GM19372 (cell line): ENCODE measurements at regions not wholly inside any gene's neighbourhood (a gene's known extent, or its start where the extent isn't known, plus 50 kb on each side); places are given as distances from the start of the nearest gene placed in this dataset.

Experiments used
- ATAC-seq: cut with Tn5 transposase; IDR thresholded peaks from one replicate; pipeline ENCODE4 v1.9.1; 2021; ENCODE audit warnings: mild to moderate bottlenecking, low read depth, moderate library complexity; ENCODE audit not compliant: unreplicated experiment

DNA sequence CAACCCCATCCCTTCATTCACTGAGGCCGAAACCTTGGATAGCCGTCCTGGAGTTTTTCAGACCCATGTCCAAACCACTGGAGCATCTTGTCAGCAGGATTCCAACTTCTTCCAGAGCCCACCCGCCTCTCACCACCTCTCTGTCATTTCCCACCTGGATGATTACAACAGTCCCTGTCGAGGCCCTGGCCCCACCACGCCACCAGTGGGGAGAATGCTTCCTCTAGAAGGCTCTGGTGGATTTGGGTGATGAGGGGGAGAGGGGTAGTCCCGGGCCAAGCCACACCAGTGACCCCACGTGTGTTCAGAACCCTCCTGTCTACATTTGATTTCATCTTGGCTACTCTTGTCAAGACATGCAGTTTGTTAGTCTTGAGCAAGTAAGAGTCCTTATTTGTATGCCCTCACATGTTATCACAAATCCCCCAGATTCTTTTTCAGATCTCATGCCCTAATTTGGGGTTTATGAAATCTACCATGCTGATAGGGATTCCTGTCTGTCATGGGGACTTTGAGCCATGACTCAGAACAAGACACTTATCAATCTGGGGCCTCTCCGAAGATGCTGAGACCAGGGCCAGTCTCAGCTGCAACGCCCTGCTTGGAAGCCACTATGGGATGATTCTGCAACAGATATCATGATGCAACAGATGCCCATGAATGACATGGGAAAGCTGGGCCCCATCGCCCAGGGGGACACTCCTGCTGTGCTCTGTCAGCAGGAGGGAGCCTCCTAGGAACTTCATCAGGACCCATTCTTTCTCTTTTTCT is 186.1 kb downstream of the ZFP36L2 start:
- no peak for ATAC-seq

- no peak for ATAC-seq
Measured at GRCh38 chr2:43039376-43040080, 186.9 kb downstream of the ZFP36L2 start.

DNA sequence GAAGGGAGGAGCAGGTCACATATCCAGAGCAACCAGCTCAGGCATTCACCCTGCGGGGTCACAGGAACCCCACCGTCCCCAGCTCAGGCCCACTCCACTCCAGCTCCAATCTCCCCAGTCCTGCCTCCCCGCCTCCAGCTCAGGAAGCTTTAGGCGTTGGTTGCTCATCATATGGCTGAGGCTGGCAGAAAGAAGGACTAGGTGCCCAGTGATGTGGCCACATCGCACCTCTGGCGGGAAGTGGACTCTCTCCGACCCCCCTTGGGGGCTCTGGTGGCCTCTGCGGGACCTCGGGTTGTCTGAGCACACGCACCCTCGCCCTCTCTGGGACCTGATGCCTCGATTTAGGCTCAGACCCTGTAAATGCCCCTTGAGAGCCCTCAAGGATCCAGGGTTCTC is 187.7 kb downstream of the ZFP36L2 start:
- ATAC-seq: no peak

GRCh38 chr2:43038034-43038695 is 188.2 kb downstream of the ZFP36L2 start:
- no peak for ATAC-seq

DNA sequence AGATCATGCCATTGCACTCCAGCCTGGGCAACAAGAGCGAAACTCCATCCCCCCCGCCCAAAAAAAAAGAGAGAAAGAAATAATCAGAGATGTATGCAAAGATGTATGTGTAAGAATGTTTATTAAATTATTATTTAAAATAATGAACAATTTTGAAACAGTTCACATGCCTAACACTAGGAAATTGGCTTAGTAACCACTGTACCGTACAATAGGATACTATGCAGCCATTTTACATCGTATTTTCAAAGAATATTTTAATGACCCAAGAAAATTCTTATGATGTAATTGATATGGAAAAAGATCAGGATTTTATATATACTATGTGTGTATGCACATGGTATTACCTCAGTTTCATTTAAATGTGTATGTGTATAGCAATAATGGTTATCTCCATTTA is 190.5 kb downstream of the ZFP36L2 start:
- ATAC-seq: no peak

GRCh38 chr2:43034921-43035320 is 191.5 kb downstream of the ZFP36L2 start:
- ATAC-seq: no peak

GRCh38 chr2:43034242-43034619 is 192.2 kb downstream of the ZFP36L2 start:
- ATAC-seq: no peak

DNA sequence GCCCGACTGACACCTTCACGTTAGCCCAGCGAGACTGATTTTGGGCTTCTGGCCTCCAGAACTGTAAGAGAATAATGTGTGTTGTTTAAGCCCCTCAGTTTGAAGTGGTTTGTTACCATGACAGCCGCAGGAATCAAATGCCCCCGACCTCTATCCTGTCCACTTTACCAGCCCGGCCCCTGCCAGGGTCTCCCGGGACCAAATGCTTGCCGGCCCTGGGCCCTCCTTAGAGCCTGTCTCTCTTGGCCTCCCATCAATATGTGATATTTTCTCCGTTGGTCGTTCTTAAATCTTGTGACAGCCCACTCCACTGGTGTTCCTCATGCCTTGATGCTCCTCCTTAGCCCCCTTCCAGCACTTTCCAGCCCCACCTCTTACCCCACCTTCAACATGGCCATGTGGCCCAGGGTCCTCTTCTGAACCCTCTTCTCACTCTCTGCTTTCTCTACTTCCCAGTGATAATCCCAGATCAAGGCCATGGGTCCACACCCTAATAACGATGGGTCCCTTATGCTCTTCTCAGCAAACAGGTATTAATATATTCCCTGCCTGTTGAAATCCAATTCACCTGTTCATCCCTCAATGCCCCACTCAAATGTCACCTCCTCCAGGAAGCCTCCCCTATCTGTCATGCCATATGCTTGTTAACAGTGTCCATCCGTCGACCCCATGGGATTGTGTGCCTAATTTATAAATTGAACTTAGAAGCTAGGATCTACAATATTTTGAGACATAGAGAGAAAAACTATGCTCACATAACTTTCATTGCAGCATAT is 192.8 kb downstream of the ZFP36L2 start:
- ATAC-seq: no peak

DNA sequence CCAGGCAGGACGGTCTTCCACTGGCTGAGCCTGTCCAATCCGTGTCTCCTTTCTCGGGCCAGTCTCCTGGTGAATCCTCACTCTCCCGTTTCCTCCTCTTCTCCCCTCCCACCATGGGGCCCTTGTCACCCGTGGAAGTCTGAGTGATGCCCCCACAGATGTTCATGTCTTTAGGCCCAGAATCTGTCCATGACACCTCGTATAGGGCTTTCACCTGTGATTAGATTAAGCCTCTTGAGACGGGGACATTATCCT is 193.5 kb downstream of the ZFP36L2 start:
- no peak for ATAC-seq

- no peak for ATAC-seq
Measured at GRCh38 chr2:43032213-43033015, 194.0 kb downstream of the ZFP36L2 start.

GRCh38 chr2:43031471-43032212 is 194.8 kb downstream of the ZFP36L2 start:
- no peak for ATAC-seq

DNA sequence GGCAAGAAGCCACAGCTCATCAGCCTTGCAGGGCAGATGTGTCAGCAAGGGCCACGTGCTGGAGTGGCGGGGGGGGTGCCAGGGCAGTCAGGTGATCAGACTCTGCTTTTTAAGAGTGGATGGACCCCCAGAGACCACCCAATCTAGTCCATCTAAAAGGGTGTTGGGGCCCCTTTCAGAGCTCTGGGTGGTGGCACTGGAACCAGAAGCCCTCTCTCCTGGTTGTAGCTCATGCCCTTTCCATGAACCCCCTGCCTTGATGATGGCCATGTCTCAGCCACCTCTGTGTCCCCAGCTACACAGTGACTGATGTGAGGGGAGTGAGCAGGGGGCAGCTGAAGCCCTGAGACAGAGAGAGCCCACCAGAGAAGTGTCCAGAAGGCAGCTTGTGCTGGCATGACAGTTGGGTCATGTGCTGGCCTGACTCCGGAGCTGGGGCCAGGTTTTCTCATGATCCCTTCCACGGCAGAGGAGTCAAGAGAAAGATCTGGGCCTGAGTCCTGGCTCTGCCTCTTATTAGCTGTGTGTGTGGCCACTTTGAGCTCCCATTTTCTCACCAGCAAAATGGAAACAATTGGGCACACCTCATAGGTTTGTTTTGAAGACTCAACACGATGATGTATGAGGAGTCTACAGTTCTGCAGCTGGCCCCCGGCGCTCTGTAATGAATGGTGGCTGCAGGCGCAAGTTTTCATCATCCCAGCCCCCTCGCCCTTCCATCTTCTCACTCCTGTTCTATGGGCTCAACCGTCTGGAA is 195.7 kb downstream of the ZFP36L2 start:
- no peak for ATAC-seq

- no peak for ATAC-seq
Measured at GRCh38 chr2:43029186-43029585, 197.2 kb downstream of the ZFP36L2 start.

GRCh38 chr2:43028188-43028587 is 198.2 kb downstream of the ZFP36L2 start:
- no peak for ATAC-seq

DNA sequence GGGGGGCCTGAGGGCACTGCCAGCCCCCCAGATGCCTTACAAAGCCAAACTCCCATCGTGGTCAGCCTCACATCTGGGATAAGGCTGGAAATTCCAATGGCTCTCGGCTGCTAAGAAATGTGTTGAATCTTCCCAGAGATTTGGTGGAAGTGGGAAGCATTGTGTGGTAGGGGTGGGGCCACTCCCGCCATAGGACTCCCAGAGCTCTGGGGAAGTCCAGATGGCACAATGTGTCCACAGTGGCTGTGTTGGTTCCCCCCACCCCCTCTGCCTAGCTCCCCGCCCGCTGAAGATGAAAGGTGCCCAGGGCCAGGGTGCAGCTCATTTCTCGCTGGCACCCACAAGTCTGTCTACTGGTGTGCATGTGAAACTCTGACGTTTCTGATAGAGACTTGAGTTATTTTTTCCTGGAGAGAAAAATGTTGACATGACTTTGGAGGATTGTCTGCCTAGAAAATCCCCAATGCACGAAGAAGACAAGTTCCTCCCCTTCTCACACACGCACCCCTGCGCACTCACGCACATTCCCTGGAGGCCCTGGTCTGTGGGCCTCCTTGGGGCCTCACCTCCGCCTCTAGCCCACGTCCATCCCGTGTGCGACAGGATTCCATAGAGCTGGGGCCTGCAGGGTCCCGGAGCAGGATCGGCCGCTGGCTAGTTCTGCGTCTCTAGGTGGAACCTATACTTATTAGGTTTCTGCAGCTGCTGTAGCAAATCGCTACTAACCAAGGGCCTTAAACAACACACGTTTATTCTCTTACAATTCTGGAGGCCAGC is 199.1 kb downstream of the ZFP36L2 start:
- no peak for ATAC-seq

DNA sequence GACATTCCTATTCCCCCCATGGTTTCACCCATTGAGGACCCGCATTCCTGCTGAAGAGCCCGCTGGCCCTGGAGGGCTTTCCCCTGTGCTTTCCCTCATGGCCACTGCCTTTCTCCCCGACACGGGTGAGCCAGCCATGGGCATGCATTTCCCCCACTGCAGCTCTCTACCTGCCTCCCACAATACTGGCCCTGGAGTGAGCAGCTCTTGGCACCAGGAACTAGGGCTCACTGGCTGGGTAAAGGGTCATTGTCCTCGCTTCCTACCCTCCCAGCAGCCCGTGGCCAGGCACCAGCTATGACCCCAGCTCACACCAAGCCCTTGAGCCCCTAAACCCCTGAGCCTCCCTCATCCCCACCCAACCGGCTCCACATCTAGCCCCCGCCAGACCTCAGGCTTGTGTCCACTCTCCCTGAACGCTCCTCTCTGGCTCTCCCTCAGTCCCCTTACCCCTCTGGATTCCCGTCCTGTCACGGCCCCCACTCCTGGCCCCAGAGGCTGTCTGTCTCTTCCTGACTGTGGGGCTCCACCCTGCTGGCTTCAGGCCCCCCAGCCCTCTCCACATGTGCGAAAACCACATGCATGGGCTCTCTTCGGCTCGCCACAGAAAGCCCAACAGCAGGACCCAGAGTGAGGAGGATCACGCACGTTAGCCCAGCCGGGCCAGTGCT is 199.8 kb downstream of the ZFP36L2 start:
- no peak for ATAC-seq

- ATAC-seq: no peak
Measured at GRCh38 chr2:43025709-43026295, 200.6 kb downstream of the ZFP36L2 start.
